Embryonic facial prominence (tissue), 1 donor: ENCODE measurements at regions not wholly inside any gene's neighbourhood (a gene's known extent, or its start where the extent isn't known, plus 50 kb on each side); places are given as distances from the start of the nearest gene placed in this dataset.

Experiments
- DNase-seq: peaks from one replicate; pipeline ENCODE4 v3.0.0-alpha.2; 2016; ENCODE audit errors: extremely low spot score

DNA sequence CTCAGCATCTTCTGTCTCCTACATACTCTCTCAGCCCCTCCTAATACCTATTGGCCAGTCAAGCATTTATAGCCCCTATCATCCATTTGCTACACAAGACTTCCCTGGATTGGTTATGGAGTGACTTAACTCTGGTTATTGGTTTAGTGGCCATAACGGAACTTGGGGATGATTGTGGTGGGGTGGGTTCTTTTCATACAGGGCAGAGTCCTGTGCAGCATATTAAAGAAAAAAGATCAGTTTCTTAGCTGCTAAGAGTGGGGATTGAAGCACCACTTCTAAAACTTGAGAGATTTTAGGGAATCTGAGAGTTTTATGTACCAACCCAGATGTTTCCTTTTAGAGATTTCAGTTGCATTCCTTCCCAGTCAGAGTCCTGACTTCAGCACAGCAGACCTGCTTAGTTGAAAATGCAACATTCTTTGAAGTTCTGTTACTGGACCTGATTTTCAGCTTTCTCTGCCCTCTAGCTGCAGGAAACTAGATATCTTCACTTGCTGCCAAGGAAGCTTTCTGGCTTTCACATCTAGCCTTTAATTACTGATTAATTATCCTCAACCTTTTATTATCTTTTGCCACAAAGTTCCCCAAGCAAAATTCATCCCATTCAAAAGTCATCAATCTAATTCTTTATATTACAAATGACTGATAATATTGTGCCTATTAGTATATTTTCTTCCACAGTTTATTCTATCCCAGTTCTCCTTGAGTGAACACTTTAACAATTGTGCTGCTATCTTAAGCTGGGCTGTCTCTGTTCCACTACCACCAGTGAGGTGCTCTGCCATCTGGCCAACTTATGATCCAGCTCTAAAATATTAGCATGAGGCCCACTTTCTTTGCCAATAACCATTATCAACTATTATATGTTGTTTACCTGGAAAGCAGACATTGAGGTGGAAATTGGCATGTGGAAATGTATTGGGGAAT lies 906.0 kb upstream of the ALCAM start:
- peak; percentile 45 for DNase-seq

DNA sequence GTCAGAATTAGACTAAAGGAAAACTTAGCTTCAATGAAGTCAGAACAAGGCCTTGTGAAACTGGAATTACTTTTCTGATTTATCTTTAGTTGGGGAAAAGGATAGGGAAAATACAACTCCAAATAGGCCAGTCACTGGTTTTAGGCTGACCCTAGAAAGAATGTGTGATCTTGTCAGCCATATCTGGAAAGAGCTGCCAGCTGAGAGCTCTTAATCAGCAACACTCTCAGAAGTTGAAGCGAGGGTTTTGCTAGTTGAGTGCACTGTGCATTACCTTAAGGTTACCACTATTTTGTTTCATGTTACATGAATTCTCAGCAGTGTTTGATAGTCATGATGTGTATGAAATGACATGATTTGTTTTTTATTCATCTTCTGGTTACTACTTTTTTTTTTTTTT lies 905.3 kb upstream of the ALCAM start:
- no peak for DNase-seq

DNA sequence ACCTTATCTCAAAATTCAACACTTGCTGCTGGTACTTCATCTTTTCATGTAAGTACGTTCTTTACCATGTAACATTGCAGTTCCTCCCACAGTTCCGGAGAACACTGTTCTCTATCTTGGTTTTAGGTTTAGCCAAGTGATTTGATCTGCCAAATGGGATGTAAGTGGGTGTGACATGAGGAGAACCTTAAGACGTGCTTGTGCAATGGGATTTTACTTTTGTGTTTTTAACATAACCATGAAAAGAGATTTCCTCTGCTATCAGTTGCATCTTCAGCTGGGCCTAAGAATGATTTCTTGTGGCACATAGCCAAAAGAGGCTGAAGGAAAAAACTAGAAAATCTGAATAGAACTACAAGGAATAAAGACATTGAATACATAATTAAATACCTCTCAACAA lies 894.5 kb upstream of the ALCAM start:
- DNase-seq, result no peak

DNA sequence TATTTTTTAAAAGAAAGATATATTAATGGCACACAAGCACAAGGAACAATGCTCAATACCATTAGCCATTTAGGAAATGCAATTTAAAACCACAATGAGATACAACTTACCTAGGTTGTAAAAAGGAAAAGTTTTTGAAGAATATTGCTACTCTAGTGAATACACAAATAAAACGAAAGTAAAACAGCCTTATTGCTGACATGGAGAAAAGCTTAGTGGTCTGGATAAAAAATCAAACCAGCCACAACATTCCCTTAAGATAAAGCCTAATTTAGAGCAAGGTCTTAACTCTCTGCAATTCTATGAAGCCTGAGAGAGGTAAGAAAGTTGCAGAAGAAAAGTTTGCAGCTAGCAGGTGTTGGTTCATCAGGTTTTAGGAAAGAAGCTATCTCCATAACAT lies 892.7 kb upstream of the ALCAM start:
- DNase-seq, result no peak

DNA sequence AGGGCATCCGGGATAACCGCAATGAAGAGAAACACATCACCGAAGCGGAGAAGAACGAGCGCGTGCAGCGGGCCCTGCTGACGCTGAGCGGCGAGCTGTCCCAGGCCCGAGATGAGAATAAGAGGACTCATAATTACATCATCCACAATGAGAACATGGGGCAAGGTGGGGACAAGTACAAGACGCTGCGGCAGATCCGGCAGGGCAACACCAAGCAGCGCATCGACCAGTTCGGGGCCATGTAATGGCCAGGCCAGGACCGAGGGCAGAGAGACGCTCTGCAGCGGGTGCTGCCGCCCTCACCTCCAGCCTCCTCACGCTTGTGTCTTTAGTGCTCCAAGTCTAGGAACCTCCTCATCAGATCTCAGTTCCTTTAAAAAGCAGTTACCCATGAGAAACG lies 863.7 kb upstream of the ALCAM start:
- DNase-seq, result no peak

DNA sequence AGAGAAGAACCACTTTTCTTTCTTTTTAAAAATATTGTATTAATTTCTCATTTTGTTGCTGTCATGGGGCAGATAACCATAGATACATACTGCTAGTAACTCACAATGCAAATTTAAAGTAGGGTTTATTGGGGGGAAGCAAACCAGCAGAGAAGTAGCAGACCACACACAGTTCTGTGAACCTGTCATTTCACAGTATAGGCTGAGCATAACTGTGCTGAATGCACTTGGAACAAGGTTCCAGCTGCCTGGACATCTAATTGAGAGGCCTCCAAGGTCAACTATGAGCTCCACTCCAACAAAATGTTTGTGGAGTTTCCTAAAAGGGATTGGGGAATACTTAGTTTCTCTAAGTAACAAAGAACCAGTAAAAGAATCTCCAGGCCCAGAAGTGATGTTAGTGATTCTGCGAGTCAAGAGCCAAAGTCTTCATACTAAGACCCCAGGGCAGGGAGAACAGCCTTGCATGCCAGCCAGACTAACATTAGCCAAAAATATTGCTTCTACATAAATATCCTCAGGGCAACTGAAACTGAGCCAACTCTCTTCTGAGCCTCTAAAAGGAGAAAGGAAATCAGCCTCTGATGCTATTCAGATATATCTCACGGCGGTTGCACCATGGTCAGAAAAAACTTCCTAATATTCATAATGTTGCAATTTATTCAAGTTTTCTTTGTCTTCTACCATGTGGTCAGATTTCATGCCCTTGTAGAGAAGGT lies 856.4 kb upstream of the ALCAM start:
- DNase-seq, result no peak

DNA sequence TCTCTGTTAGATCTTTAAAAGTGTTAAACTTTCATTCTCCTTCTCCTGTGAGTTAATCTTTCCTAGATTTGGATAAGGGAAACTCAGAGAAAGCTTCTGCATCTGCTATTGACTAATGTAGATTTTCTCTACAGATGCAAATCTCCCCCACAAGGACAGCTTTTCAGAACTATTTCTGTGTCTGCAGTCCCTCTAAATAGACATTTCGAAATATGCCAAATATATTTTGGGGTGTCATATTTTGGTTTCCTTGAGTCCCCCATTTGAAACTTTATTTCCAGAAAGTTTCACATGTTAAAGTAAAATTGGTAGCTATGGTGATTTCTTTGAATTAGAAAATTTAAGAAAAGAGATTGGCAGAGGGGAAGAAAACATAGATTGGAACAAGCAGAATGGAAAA lies 852.3 kb upstream of the ALCAM start:
- DNase-seq, result no peak

DNA sequence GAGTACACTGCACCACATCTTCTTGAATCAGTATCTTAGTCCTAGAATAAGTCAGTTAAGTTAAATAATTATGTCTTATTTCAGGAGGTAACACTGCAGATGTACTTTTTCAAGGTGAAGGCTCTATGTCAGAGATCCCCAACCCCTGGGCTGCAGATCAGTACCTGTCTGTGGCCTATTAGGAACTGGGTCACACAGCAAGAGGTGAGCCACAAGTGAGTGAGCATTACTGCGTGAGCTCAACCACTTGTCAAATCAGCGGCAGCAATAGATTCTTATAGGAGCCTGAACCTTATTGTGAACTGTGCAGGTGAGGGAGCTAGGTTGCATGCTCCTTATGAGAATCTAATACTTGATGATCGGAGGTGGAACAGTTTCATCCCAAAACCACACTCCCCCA lies 851.9 kb upstream of the ALCAM start:
- DNase-seq, result no peak

DNA sequence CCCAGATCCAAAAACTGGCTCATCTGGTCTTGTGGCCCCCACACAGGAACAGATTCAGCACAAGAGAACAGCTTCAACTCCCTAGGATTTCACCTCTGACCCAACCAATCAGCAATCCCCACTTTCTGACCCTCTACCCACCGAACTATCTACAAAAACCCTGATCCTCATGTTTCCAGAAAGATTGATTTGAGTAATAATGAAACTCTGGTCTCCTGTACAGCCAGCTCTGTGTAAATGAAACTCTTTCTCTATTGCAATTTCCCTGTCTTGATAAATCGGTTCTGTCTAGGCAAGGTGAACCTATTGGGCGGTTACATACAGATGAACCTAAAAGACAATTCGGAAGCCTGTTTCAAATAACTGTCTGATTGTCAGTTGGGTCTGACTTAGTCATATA lies 847.6 kb upstream of the ALCAM start:
- no peak for DNase-seq

DNA sequence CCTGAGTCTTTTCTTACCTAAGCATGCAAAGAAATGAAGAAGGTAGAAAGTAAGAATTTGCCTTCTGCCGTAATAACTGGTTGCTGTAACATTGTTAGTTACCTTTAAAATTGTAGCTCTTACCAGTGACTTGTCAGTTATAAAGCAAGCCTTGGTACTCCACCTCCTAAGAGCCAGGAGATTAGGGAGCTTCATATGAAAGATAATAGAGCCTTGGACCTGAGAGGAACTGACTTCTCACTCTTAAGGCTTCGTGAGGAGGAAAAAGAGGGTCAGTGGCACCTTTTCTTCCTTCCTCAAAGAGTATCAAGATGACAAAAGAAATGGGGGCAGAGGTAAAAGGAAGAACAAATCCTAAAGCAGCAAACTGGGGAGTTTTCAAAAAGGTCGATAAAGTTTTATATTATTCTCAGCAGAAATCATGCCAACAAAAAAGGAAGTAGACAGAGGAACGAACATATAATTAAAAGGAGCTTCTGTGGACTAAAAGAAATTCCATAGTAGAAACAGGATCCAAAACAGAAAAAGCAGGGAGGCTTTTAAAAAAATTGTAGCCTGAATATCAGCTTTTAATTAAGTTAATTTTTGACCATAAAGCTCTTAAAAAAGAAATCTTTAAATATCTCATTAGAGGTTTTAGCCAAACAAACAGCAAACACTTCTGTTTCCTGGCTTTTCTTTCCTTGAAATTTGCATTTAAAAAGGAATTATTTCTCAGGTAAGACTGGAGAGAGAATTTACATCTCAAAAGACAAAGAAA lies 847.1 kb upstream of the ALCAM start:
- DNase-seq, result no peak

DNA sequence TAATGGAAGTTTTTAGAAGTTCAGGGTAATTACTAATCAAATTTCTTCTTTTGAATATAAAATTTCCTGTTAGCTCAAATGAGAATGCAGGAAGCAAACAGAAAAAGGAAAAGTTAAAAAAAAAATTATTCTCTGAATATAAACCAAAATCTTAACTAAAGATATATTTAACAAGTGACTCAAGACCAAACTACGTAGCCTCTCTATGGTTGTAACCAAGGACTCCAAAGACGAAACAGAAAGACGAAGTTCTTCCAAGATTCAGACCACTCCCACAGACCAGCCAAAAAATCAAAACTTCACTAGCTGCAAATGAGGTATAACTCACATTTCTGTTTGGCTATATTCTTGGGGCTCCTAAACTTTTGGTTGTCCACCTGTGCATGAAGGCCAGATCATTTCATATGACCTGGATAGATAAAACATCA lies 846.5 kb upstream of the ALCAM start:
- DNase-seq, result no peak

DNA sequence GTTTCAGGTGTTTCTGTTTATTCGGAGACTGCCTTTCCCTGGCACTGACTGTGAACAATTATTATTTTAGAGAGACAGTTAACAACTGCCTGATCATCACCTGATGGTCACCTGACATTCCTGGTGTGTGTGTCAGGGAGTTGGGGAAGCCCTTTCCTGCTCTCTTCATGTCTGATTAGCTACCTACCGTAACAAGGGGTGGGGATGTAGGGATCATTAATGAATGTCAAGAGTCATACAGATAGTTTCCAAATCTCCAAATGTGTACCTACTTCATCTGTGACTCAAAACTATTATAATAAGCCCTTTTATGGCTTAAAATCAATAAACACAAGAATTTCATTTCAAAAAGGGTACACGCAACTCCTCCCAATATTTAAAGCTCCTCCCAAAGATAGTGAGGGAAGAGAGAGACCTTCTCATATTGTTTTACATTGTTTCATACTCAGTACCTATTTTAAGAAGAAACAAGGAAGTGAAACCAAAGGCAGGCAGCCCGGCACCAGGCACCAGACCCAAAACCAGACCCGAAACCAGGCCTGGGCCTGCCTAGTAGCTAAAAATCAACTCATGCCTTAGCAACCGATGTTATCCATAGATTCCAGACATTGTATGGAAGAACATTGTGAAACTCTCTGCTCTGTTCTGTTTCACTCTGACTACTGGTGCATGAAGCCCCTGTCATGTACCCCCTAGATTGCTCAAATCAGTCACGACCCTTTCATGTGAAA lies 844.9 kb upstream of the ALCAM start:
- DNase-seq, result no peak

DNA sequence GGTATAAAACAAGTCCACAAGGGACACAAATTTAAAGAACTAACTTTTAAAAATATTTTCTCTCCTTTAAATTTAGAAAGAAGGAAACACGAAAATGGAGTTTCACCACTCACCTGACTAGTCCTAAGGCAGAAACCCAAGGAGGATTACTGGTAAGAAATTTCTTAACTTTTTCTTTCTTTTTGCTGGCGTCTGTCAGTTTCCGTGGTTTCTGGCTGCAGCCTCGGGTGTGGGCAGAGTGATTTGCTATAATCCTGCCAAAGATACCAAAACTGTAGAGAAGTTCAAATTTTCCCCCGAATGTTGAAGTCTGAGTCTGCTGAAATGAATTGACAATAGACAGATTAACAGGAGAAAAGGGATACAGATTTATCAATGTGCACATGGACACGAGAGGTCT lies 843.6 kb upstream of the ALCAM start:
- DNase-seq, result no peak

DNA sequence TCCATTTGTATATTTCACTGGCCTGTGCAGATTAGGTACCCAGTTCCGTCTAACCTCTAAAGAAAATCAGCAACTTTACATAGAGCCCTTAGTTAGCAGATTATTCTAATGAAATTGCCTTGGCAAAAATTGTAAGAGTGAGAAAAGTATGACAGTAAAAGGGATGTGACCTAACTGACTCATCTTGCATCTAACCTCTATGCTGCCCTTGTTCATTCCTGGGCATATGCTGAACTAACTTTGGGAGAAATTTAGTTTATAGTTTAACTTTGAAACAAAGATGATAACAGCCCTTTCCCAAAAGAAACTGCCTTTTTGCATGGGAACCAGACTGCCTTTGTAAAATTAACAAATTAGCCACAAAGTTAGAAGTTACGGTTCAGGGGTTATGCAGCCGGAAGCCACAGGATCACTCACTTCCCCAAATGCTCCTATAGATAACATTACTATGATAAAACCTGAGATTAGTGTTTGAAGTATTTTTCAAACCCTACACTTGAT lies 839.8 kb upstream of the ALCAM start:
- no peak for DNase-seq

DNA sequence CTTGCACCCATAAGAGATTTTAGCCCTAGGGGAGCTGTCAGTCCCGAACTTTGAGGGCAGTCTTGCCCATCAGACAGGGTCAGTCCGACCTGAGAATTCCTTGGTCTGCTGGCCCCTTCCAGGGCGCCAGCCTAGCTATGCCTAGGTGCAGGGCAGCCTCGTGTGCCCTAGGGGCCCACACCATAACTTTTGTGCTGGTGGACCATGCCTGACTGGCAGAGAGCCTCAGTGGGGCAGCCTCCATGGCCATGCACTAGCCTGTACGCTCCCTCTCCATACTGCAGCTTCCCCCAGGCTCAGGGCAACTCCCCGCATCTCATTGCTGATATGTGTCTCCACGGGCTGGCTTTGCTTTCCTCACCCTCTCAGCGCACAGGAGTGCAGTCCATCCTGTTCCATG lies 835.8 kb upstream of the ALCAM start:
- no peak for DNase-seq

DNA sequence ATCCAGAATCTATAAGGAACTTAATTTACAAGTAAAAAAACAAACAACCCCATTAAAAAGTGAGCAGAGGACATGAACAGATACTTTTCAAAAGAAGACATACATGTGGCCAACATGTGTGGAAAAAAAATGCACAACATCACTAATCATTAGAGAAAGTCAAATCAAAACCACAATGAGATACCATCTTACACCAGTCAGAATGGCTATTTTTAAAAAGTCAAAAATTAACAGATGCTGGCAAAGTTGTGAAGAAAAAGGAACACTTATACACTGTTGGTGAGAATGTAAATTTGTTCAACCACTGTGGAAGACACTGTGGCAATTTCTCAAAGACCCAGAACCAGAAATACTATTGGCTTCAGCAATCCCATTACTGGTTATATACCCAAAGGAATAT lies 830.0 kb upstream of the ALCAM start:
- DNase-seq, result no peak

DNA sequence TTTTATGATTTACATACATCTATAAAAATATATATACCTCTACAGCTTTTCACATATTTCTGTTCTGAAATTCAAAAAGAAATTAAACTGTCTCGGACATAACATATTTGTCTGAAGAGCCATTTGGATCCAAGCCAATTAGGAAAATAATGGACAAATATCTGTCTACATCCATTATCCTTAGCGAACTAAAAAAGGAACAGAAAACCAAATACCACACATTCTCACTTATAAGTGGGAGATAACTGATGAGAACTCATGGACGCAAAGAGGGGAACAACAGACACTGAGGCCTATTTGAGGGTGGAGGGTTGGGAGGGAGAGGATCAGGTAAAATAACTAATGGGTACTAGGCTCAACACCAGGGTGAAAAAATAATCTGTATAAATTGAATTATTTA lies 829.4 kb upstream of the ALCAM start:
- DNase-seq, result no peak

DNA sequence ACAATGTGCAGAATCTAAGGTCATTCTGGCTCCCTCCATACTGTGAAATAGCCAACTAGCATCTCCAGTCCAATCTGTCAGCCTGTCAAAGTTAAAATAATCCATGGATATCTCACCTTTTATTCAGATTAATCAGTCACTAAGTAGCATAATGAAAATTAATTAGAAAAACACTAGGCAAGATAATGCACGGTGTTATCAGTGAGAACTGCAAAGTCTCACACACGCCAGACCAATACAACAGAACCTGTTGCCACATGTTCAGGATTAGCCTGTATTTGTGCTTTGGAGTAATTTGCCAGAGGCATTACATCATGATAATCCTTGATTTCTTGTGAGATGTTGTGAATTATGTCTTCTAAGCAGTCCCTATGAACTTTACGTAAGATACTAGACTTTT lies 820.4 kb upstream of the ALCAM start:
- DNase-seq, result no peak

DNA sequence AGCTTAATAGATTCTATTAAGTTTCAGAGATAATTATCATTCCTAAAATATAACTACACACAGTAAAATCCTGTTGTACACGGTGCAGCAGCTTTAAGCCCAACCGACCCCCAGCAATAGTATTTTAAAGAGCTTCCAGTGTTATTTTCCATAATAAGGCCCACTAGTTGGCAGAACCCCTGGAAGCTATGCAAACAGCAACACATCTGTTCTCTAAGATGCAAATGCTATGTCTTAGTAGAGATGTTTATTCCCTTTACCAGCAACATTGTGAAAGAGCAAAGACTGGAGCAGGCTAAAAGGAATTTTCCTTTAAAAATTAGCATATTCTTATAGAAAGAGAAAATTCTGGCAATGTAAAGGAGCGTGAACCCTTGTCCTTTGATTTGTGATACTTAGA lies 819.7 kb upstream of the ALCAM start:
- no peak for DNase-seq

DNA sequence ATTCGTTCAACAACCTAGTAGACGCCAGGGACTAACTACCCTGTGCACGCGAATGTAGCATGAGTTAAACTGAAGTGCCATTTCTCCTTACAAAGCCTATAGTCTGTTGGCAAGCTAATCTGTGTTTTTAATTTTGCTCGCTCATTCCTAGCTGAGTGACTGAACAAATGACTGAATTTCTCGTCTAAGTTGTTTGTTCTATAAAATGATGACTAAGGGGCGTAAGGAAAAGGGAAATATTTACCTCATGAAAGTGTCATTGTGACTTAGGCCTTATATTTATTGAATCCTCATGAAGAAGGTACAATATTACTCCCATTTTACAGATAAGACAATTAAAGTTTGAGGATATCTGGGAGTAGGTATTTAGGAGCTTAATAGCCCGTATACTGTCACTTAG lies 818.3 kb upstream of the ALCAM start:
- no peak for DNase-seq

DNA sequence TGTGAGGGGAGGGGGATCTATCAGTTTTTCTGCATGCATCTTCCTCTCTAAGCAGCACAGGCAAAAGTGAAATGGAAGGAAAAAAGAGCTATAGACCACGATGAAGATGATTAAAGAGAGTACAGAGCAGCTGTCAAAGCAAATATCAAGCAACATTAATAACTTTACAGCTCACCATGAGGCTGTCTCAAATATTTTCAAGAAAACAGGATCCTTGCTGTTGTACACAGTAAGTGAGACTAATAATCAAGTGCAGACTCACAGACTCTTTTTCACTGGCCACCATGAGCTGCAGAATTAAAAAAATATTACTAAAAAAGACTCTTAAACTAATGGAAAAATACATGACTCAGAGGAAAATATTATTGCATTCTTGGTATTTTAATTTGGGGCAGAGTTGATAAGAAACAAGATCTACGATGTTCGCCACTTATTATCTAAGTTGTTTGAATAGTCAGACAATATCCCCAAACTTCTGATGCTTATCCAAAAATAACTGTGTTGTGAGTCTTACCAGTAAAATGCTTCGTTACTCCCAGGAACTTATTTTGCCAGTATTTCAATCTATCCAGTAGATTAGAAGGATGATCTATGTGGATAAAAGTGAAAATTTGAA lies 817.5 kb upstream of the ALCAM start:
- no peak for DNase-seq
